Neural progenitor cell (in vitro differentiated cells): ENCODE measurements at regions not wholly inside any gene's neighbourhood (a gene's known extent, or its start where the extent isn't known, plus 50 kb on each side); places are given as distances from the start of the nearest gene placed in this dataset.

Experiments used
- DNase-seq: peaks from one replicate; pipeline ENCODE4 v3.0.0-alpha.2; 2016; ENCODE audit warnings: low spot score
- H2AFZ ChIP-seq: fragments of 200-600 bp; sonication (generic); replicated peaks from 2 replicates; pipeline ENCODE4 v1.6.1; 2016; ENCODE audit warnings: antibody characterized with exemption
- H3F3A ChIP-seq: fragments of 200-600 bp; sonication (generic); 2 replicates; pipeline ENCODE4 v1.6.1; 2016; ENCODE audit warnings: antibody characterized with exemption, low read depth
- H3K27ac ChIP-seq: fragments of 200-600 bp; sonication (generic); 2 replicates; pipeline ENCODE4 v1.5.1; 2016; ENCODE audit warnings: mild to moderate bottlenecking
- H3K27me3 ChIP-seq: fragments of 200-600 bp; sonication (generic); 2 replicates; pipeline ENCODE4 v1.6.1; 2016; ENCODE audit warnings: mild to moderate bottlenecking, moderate library complexity
- H3K36me3 ChIP-seq: fragments of 200-600 bp; sonication (generic); 2 replicates; pipeline ENCODE4 v1.5.1; 2016
- H3K4me1 ChIP-seq: fragments of 200-600 bp; sonication (generic); 2 replicates; pipeline ENCODE4 v1.6.1; 2016; ENCODE audit warnings: mixed run types
- H3K4me2 ChIP-seq: fragments of 200-600 bp; sonication (generic); 2 replicates; pipeline ENCODE4 v1.6.1; 2016
- H3K4me3 ChIP-seq: fragments of 200-600 bp; sonication (generic); 2 replicates; pipeline ENCODE4 v1.5.1; 2016
- H3K79me2 ChIP-seq: fragments of 200-600 bp; sonication (generic); 2 replicates; pipeline ENCODE4 v1.6.1; 2016; ENCODE audit warnings: low read depth
- H3K9ac ChIP-seq: fragments of 200-600 bp; sonication (generic); 2 replicates; pipeline ENCODE4 v1.6.1; 2016
- H3K9me3 ChIP-seq: fragments of 200-600 bp; sonication (generic); 2 replicates; pipeline ENCODE4 v1.5.1; 2016; ENCODE audit warnings: low read depth
- H4K20me1 ChIP-seq: fragments of 200-600 bp; sonication (generic); 2 replicates; pipeline ENCODE4 v1.6.1; 2016; ENCODE audit warnings: low read depth
- H3K27ac Mint-ChIP-seq: 3 replicates; pipeline ENCODE4 v1.8.0; 2021; ENCODE audit warnings: mixed read lengths
- H3K27me3 Mint-ChIP-seq: 2 replicates; pipeline ENCODE4 v1.8.0; 2022; ENCODE audit warnings: low read depth, mild to moderate bottlenecking, inconsistent platforms, moderate library complexity, mixed read lengths; ENCODE audit not compliant: insufficient read depth
- H3K36me3 Mint-ChIP-seq: 3 replicates; pipeline ENCODE4 v1.8.0; 2021; ENCODE audit warnings: mixed read lengths
- H3K4me1 Mint-ChIP-seq: 3 replicates; pipeline ENCODE4 v1.8.0; 2021; ENCODE audit warnings: mixed read lengths
- H3K4me3 Mint-ChIP-seq: 3 replicates; pipeline ENCODE4 v1.8.0; 2021; ENCODE audit warnings: mild to moderate bottlenecking, moderate library complexity, mixed read lengths
- H3K9me3 Mint-ChIP-seq: 3 replicates; pipeline ENCODE4 v1.8.0; 2020; ENCODE audit warnings: mixed read lengths
- EZH2 ChIP-seq: fragments of 200-600 bp; sonication (generic); IDR thresholded peaks from 2 replicates; pipeline ENCODE4 v1.6.1; 2017; ENCODE audit warnings: antibody characterized with exemption, mild to moderate bottlenecking, moderate library complexity
- EZH2phosphoT487 ChIP-seq: fragments of 200-600 bp; sonication (generic); IDR thresholded peaks from 2 replicates; pipeline ENCODE4 v1.6.1; 2017; ENCODE audit warnings: antibody characterized with exemption
- TF ChIP-seq, protein P1 (sequence below): fragments of 200-600 bp; sonication (generic); IDR thresholded peaks from 2 replicates; pipeline ENCODE4 v1.5.1; 2017; ENCODE audit warnings: antibody characterized with exemption, mild to moderate bottlenecking

DNA sequence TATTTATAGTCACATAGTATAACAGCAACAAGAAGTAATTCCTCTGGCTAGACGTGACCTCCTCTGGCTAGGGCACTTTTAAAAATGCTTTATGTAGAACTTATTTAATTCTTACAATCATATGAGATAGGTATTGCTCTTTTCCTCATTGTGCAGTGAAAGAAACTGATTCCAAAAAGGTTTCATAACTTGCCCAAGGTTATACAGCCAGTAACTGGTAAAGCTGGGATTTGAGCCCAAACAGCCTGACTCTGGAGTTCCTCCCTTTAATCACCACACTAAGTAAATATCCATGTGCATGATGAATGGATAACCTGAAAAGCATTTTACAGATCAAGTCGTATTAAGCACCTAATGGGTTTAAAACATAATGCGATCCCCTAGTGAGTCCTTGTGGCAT, 214.6 kb downstream of the PRL start:
- H3K4me1 ChIP-seq, result peaks cover 8% of the 10 kb centered on the region
- Mint-ChIP-seq H3K27ac (no peak overlapping the region), H3K4me1 (peaks cover 14% of the 10 kb centered on the region), H3K27me3 (no peaks in the 10 kb centered on the region), H3K4me3 (no peak overlapping the region), H3K9me3 (peaks cover 10% of the 10 kb centered on the region), H3K36me3 (peaks cover 28% of the 10 kb centered on the region)
- DNase-seq, result no peak
- no peaks in the 10 kb centered on the region for H3K36me3 ChIP-seq
- H3K79me2 ChIP-seq, result no peaks in the 10 kb centered on the region
- no peak overlapping the region for H3K27ac ChIP-seq
- TF ChIP-seq EZH2 (no peak), EZH2phosphoT487 (no peak)
- TF ChIP-seq, protein P1, sequence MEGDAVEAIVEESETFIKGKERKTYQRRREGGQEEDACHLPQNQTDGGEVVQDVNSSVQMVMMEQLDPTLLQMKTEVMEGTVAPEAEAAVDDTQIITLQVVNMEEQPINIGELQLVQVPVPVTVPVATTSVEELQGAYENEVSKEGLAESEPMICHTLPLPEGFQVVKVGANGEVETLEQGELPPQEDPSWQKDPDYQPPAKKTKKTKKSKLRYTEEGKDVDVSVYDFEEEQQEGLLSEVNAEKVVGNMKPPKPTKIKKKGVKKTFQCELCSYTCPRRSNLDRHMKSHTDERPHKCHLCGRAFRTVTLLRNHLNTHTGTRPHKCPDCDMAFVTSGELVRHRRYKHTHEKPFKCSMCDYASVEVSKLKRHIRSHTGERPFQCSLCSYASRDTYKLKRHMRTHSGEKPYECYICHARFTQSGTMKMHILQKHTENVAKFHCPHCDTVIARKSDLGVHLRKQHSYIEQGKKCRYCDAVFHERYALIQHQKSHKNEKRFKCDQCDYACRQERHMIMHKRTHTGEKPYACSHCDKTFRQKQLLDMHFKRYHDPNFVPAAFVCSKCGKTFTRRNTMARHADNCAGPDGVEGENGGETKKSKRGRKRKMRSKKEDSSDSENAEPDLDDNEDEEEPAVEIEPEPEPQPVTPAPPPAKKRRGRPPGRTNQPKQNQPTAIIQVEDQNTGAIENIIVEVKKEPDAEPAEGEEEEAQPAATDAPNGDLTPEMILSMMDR, result no peak
- H3F3A ChIP-seq, result no peaks in the 10 kb centered on the region
- no peaks in the 10 kb centered on the region for H3K27me3 ChIP-seq
- no peaks in the 10 kb centered on the region for H4K20me1 ChIP-seq
- H3K9me3 ChIP-seq, result no peaks in the 10 kb centered on the region
- no peak overlapping the region for H2AFZ ChIP-seq
- H3K9ac ChIP-seq, result no peak overlapping the region
- H3K4me3 ChIP-seq, result no peak overlapping the region
- H3K4me2 ChIP-seq, result no peak overlapping the region

DNA sequence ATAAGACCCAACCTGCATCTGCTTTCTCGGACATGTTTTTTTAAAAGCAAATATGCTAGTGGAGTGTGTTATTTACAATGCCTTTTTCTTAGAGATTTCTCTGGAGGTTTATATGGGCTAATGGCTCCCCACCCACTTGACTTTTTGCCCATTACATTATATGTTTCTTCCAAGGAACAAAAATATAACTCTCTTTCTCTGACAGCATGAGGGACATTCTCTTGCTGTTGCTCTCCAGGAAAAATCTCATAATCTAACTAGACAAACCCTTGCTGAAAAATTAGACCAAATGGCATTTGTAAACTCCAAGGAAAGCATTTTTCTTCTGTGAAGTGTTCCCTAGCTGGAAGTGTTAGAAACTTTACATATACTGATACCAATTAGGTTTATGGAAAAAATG, 213.7 kb downstream of the PRL start:
- H2AFZ ChIP-seq, result no peak overlapping the region
- H3K79me2 ChIP-seq, result no peaks in the 10 kb centered on the region
- no peaks in the 10 kb centered on the region for H3K36me3 ChIP-seq
- H3K27ac ChIP-seq, result no peak overlapping the region
- no peaks in the 10 kb centered on the region for H3K27me3 ChIP-seq
- no peak overlapping the region for H3K27ac Mint-ChIP-seq
- no peak overlapping the region for H3K4me2 ChIP-seq
- H3K4me1 Mint-ChIP-seq, result peaks cover 16% of the 10 kb centered on the region
- H3K9me3 Mint-ChIP-seq, result peaks cover 10% of the 10 kb centered on the region
- H3K27me3 Mint-ChIP-seq, result no peaks in the 10 kb centered on the region
- peaks cover 27% of the 10 kb centered on the region for H3K36me3 Mint-ChIP-seq
- no peak for DNase-seq
- no peak overlapping the region for H3K9ac ChIP-seq
- H3K4me3 Mint-ChIP-seq, result no peak overlapping the region
- TF ChIP-seq EZH2phosphoT487 (no peak), EZH2 (no peak)
- TF ChIP-seq, protein P1, result no peak
- H3K4me1 ChIP-seq, result peaks cover 8% of the 10 kb centered on the region
- H3F3A ChIP-seq, result no peaks in the 10 kb centered on the region
- no peak overlapping the region for H3K4me3 ChIP-seq
- no peaks in the 10 kb centered on the region for H4K20me1 ChIP-seq
- H3K9me3 ChIP-seq, result no peaks in the 10 kb centered on the region

DNA sequence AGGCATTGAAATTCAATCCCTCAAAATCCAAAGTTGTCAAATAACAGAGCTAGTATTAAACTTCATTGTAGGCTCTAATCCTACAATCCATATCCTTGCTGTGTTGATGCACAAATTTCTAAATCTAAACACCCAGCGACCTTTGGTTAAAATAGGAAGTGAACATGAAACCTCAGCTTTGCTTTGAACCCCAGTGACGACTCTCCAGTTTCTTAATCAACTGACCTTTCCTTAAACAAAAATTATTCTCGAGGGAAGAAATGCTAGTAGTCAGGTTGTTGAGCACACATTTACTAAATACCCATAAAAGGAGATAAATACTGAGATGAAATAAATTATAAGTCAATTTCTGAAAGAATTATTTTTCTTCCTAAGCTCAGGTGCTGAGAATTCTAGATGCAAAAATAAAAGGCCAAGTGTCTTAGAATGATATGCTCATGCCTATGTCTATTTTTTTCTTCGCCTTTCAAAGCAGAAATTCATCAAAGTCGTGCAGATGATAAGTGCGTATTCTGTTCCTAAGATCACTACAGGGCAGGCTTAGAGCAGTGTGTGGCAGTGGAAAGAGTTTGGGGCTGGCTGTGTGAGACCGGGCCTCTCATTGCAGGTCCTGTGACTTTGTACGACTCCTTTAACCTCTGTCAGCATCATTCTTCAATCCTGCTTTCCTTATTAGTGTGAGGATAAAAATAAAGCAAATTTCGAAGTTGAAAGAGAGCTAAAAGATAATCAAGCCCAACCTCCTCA, 208.7 kb downstream of the PRL start:
- Histone ChIP-seq H4K20me1 (no peaks in the 10 kb centered on the region), H3K27me3 (no peaks in the 10 kb centered on the region), H3K9me3 (no peaks in the 10 kb centered on the region), H3K27ac (peak overlapping the region; percentile 7), H3K4me3 (no peak overlapping the region), H3K36me3 (no peaks in the 10 kb centered on the region), H3F3A (no peaks in the 10 kb centered on the region), H2AFZ (no peak overlapping the region), H3K4me2 (no peak overlapping the region), H3K79me2 (no peaks in the 10 kb centered on the region), H3K9ac (no peak overlapping the region), H3K4me1 (no peaks in the 10 kb centered on the region)
- Mint-ChIP-seq H3K4me1 (peaks cover 5% of the 10 kb centered on the region), H3K27ac (peak overlapping the region; percentile 16), H3K27me3 (no peaks in the 10 kb centered on the region), H3K36me3 (peaks cover 15% of the 10 kb centered on the region), H3K9me3 (peaks cover 10% of the 10 kb centered on the region), H3K4me3 (no peak overlapping the region)
- TF ChIP-seq EZH2phosphoT487, result no peak
- DNase-seq, result no peak

DNA sequence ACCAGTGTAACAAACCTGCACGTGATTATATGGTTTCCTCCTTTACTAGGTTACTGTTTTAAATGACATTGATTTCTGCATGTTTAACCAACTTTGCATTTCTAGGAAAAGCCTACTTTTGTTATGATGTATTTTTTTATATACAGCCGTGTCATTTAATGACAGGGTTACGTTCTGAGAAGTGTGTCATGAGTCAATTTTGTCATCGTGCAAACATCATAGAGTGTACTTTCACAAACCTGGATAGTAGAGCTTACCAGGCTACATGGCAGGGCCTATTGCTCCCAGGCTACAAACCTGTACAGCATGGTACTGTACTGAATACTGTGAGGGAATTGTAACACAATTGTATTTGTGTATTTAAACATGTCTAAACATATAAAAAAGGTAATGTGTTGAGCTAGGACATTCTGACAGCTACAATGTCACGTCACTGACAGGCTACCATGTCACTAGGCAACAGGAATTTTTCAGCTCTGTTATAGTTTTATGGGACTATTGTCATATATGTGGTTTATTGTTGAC, 205.3 kb downstream of the PRL start:
- no peak overlapping the region for H3K4me2 ChIP-seq
- H3K27ac ChIP-seq, result no peak overlapping the region
- Mint-ChIP-seq H3K9me3 (peaks cover 5% of the 10 kb centered on the region), H3K36me3 (peaks cover 11% of the 10 kb centered on the region), H3K4me1 (peaks cover 5% of the 10 kb centered on the region), H3K4me3 (no peak overlapping the region), H3K27ac (no peak overlapping the region), H3K27me3 (no peaks in the 10 kb centered on the region)
- TF ChIP-seq, protein P1, result no peak
- TF ChIP-seq EZH2 (no peak), EZH2phosphoT487 (no peak)
- no peaks in the 10 kb centered on the region for H3F3A ChIP-seq
- H3K27me3 ChIP-seq, result no peaks in the 10 kb centered on the region
- no peak overlapping the region for H3K4me3 ChIP-seq
- no peaks in the 10 kb centered on the region for H3K36me3 ChIP-seq
- H3K9me3 ChIP-seq, result no peaks in the 10 kb centered on the region
- no peak overlapping the region for H3K9ac ChIP-seq
- H3K4me1 ChIP-seq, result no peaks in the 10 kb centered on the region
- H3K79me2 ChIP-seq, result no peaks in the 10 kb centered on the region
- no peak overlapping the region for H2AFZ ChIP-seq
- no peaks in the 10 kb centered on the region for H4K20me1 ChIP-seq
- DNase-seq, result no peak
